ENCODE measurements at regions not wholly inside any gene's neighbourhood (a gene's known extent, or its start where the extent isn't known, plus 50 kb on each side); places are given as distances from the start of the nearest gene placed in this dataset.

DNA sequence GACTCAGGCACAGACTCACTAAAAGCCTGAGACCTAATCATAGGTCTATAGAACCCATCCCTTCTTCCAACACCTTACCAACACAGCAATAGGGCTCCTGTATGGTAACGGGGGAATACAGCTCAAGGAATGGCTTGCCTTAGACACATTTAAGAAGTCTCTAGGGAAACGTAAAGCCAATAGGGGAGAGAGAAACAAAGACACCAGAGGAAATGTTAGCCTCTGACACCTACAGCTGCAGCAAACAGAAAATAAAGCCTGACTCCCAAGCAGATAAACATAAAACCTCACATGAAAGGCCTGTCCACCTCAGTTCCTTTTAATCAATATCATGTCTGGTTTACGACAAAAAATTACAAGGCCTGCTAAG is 51.1 kb upstream of the NCOA1 start:
- DNase-seq (ENCODE audit: low read depth, low spot score): no peak

- DNase-seq (ENCODE audit: low read depth, low spot score): no peak
Observed at GRCh38 chr2:24439280-24439970, 51.6 kb upstream of the NCOA1 start.

GRCh38 chr2:24438106-24438505 is 52.9 kb upstream of the NCOA1 start:
- DNase-seq (ENCODE audit: low read depth, low spot score): no peak

DNA sequence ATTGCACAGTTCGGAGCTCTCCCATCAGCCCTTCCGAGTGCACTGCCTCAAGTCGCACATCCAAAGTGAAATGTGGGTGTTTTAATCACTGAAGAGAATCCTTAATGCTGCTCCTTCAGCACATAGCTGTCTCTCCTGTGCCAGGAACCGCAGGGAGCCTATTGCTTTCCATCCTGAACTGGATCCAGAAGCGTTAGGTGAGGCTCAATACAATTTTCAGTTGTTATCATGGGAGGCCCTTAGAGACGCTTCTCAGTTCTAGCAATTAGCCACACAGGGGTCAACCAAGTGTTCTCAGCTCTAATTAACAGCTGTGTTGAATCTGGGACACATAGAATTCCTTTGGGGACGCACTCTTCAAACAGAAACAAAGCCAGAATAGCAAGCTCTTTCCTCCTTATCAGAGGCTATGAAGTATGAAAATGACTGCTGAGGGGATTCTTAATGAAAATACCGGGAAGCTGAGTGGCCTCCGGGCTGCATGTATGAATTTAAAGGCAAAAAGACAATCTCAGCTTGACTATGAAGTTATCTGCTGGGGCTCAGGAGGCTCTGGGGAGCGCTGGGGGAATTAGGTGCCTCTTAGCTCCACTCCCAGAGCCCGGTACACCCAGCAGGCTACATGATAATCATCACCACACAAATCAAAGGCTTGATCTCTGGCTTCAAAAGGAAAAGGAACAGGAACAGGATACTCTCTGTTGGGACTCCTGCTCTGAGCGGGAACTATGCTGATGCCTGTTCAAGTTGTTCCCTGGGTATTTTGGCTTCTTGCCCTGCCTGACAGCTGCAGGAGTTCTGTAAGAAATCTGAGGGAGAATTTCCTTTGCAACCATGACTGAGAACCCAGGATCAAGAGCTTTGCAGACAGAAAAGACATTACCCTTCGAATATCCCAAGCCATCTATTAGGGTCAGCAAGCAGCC is 55.4 kb upstream of the NCOA1 start:
- DNase-seq (ENCODE audit: low read depth, low spot score): peak; percentile 73

DNA sequence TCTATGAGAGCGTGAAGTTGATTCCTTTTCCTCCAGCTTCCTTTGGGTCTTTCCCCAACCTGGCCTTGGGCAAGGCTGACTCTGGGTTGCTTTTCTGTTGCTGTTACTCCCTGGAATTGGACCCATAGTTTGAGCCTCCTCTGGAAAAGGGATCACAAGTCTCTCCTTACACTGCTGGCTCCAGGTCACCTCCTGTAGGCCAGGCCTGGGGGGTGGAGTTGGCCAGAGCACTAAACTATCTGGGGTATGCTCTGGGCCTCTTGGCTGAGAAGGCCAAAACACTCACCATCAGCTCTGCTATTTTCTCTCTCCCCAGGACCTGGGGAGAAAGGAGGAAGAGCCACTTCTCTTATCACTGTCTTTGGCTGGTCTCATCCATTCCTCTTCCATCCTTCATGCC is 56.5 kb upstream of the NCOA1 start:
- DNase-seq (ENCODE audit: low read depth, low spot score): no peak

DNA sequence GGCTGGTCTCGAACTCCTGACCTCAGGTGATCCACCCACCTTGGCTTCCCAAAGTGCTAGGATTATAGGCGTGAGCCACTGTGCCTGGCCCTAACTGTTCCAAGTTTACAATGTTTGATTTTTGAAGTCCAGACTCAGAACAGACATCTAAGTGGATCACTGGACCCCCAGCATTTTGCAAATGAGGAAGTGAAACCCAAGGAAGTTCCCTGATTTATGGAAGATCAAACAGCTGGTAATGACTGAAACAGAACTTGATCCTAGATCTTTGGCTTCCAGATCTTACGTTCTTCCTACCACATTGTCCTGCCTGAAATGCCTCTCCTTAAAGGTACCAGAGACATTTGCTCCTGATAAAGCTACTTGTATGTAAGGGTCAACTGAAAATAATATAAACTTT is 58.3 kb upstream of the NCOA1 start:
- DNase-seq (ENCODE audit: low read depth, low spot score): no peak

GRCh38 chr2:24432121-24432520 is 58.9 kb upstream of the NCOA1 start:
- no peak for DNase-seq (ENCODE audit: low read depth, low spot score)

- DNase-seq (ENCODE audit: low read depth, low spot score): no peak
Observed at GRCh38 chr2:24429197-24430074, 61.6 kb upstream of the NCOA1 start.

GRCh38 chr2:24424387-24424786 is 64.1 kb upstream of the ITSN2 start:
- no peak for DNase-seq (ENCODE audit: low read depth, low spot score)

- DNase-seq (ENCODE audit: low read depth, low spot score): no peak
Observed at GRCh38 chr2:24423095-24423494, 62.8 kb upstream of the ITSN2 start.

GRCh38 chr2:24421668-24422067 is 61.3 kb upstream of the ITSN2 start:
- no peak for DNase-seq (ENCODE audit: low read depth, low spot score)

DNA sequence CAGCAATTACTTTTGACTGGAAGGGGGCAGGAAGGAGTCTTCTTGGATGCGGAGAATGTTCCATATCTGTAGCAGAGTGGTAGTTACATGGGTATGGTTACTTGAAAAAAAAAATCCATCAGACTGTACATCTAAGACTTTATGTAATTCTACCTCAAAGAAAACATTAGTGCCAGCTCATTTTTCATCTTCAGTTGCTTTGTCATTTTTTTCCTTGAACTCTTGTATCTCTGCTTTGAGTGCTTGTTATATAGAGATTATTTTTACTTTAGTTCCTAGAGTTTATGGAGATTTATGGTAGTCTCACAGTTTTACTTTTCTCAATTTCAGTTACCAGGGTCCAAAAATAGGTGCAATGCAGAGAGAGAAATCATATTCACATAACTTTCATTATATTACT is 60.0 kb upstream of the ITSN2 start:
- DNase-seq (ENCODE audit: low read depth, low spot score): no peak

GRCh38 chr2:24418166-24418841 is 58.0 kb upstream of the ITSN2 start:
- DNase-seq (ENCODE audit: low read depth, low spot score): no peak

DNA sequence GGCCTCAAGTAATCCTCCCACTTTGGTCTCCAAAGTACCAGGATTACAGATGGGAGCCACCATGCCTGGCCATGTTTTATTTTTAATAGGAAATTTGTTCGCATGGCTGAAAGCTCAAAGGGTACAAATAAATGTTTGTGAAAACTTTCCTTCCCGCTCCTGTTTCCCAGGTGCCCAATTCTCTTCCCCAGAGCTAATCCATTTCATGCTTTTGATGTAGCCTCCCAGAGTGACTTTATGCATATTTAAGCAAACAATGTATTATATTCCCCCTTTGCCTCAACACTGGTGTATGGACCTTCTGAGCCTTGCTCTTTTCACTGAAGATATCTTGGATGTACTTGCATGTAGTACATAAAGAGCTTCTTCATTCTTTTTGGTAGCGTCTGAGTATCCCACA is 52.5 kb upstream of the ITSN2 start:
- DNase-seq (ENCODE audit: low read depth, low spot score): no peak

DNA sequence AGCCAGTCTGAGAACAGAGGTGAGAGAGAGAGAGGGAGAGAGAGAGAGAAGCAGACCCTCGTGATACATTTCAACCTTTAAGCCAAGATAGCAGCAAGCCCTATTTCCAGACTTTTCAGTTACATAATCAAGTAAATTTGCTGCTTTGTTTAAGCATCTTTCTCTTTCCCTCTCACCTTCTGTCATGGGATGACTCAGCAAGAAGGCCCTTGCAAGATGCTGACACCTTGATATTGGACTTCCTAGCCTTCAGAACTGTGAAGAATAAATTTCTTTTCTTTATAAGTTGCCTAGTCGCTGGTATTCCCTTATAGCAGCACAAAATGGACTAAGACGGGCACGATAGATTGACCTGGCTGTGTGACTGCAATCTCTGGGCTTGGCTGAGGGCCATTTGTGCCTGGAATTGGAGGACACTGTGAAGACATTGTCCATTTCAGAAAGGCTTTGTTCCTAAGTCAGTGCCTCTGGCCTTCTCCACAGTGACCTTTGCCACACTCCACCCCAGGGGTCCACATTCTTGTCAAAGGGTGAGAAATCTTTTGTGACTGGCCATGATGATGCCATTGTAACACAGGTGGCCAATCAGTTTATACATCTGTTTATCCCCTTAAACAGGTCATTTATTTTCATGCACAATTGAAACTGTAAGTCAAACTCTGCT is 51.3 kb upstream of the ITSN2 start:
- no peak for DNase-seq (ENCODE audit: low read depth, low spot score)

DNA sequence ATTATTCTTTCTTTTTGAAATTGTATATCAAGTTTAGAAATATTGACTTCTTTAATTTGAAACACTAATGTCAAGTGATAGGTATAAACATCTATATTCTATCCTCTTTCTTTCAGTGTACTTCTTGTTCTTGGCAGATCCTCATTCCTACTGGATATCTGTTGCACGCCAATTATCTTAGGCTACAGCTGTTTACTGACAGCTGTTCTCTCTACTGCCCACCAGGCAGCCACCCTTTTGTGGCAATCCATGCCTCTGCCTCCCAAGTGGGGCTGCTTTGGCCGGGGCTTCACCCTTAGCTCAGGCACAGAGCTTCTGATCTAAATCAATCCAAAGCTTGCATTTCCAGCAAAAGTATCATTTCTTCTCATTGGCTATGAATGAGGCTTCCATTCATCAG is 50.6 kb upstream of the ITSN2 start:
- no peak for DNase-seq (ENCODE audit: low read depth, low spot score)

GRCh38 chr2:24409700-24410556 is 49.6 kb upstream of the ITSN2 start:
- DNase-seq (ENCODE audit: low read depth, low spot score): peak; percentile 29
